ENCODE measurements at regions not wholly inside any gene's neighbourhood (a gene's known extent, or its start where the extent isn't known, plus 50 kb on each side); places are given as distances from the start of the nearest gene placed in this dataset.

DNA sequence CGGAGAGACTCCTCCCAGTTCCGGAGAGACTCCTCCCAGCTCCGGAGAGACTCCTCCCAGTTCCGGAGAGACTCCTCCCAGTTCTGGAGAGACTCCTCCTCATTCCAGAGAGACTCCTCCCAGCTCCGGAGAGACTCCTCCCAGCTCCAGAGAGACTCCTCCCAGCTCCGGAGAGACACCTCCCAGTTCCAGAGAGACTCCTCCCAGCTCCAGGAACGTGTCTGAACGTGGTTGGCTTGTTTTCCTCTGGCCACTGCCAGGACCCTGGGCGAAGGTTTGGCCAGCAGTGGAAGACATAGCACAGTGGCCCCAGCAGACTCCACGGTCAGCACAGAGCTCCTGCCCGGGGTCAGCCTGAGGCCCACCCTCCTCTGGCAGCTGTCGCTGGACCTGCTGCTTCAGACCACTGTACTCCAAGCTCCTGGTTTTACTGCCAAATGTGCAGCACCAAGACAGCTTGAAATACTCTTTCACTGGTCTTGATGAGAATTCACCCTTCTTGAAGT, 122.3 kb upstream of the AFDN start:
- TF ChIP-seq CTCF (IDR thresholded peaks at IDR 0.05) (no peak), POLR2AphosphoS5 (IDR thresholded peaks at IDR 0.05) (no peak)
